HCT116 (cell line): ENCODE measurements at regions not wholly inside any gene's neighbourhood (a gene's known extent, or its start where the extent isn't known, plus 50 kb on each side); places are given as distances from the start of the nearest gene placed in this dataset.

Source experiments
- ATAC-seq: fragments of 200-7000 bp; cut with Tn5 transposase; 2 replicates; pipeline ENCODE4 v1.9.1; 2020; ENCODE audit warnings: mild to moderate bottlenecking, moderate library complexity
- BruUV-seq: library from RNA; stranded (reverse); fragments of 400-500 nt; replicated peaks from 2 replicates; lab custom pipeline; 2021; lab: Mats Ljungman, UMichigan
- CTCF ChIA-PET: fragments of 300-600 bp; sonication (Branson Sonifier 250); formaldehyde crosslinking; loops from one replicate; lab custom pipeline; 2021; ENCODE audit warnings: antibody characterized with exemption; lab: Charles Lee
- POLR2A ChIA-PET: fragments of 300-600, 350-600 bp; sonication (Branson Sonifier 250); formaldehyde crosslinking; loops from one replicate; lab custom pipeline; 2021; ENCODE audit warnings: antibody characterized with exemption; lab: Charles Lee
- RAD21 ChIA-PET, 2 experiments: fragments of 300-600 bp; sonication (Branson Sonifier 250); formaldehyde crosslinking; loops; one replicate each; lab custom pipeline; 2023; ENCODE audit warnings: low total read pairs in 2 of 2; ENCODE audit not compliant: uncharacterized antibody in 2 of 2, unreplicated experiment in 2 of 2, low non-redundant PET in 1 of 2; lab: Charles Lee
- DNase-seq: peaks from one replicate; pipeline ENCODE4 v3.0.0-alpha.2; 2010; ENCODE audit warnings: low read depth, low spot score
- H2AFZ ChIP-seq: fragments of 200-600 bp; shearing (Covaris generic), sonication (generic); 2 replicates; pipeline ENCODE4 v1.6.1; 2017; ENCODE audit warnings: low read depth, mixed run types, mixed read lengths, antibody characterized with exemption, low read length; ENCODE audit not compliant: poor library complexity, severe bottlenecking
- H3K27ac ChIP-seq: 2 replicates; pipeline ENCODE4 v1.5.1; 2012; ENCODE audit warnings: low read depth, low read length
- H3K27me3 ChIP-seq: fragments of 200-600 bp; sonication (generic); 2 replicates; pipeline ENCODE4 v1.6.1; 2016; ENCODE audit warnings: mixed run types, low read length, mixed read lengths; ENCODE audit not compliant: insufficient read depth
- H3K36me3 ChIP-seq, 2 experiments: fragments of 200-500 bp in 1 of 2; fragments of 200-600 bp in 1 of 2; sonication (Bioruptor generic) in 1 of 2; sonication (generic) in 1 of 2; 2 replicates each; pipeline versions ENCODE4 v1.5.1 to v1.6.1; 2014 to 2016; ENCODE audit warnings: low read length in 2 of 2, inconsistent platforms in 1 of 2, mixed read lengths in 1 of 2, mixed run types in 1 of 2; ENCODE audit not compliant: insufficient read depth in 2 of 2, control insufficient read depth in 1 of 2
- H3K4me1 ChIP-seq, 2 experiments: fragments of 200-600 bp in 1 of 2; sonication (generic) in 1 of 2; 2 replicates each; pipeline versions ENCODE4 v1.5.1 to v1.6.1; 2012 to 2017; ENCODE audit warnings: low read length in 2 of 2, inconsistent platforms in 1 of 2, mild to moderate bottlenecking in 1 of 2, mixed read lengths in 1 of 2, mixed run types in 1 of 2, moderate library complexity in 1 of 2; ENCODE audit not compliant: insufficient read depth in 2 of 2, control insufficient read depth in 1 of 2
- H3K4me2 ChIP-seq: fragments of 200-600 bp; sonication (generic); 2 replicates; pipeline ENCODE4 v1.6.1; 2017; ENCODE audit warnings: mixed run types, low read length, mixed read lengths
- H3K4me3 ChIP-seq, 2 experiments: fragments of 200-600 bp in 1 of 2; sonication (generic) in 1 of 2; replicated peaks in 1 of 2; 2 replicates each; pipeline ENCODE4 v1.5.1; 2011 to 2016; ENCODE audit warnings: low read length in 2 of 2, control low read depth in 1 of 2, low read depth in 1 of 2, mild to moderate bottlenecking in 1 of 2, mixed read lengths in 1 of 2, mixed run types in 1 of 2
- H3K79me2 ChIP-seq: fragments of 200-600 bp; sonication (generic); 2 replicates; pipeline ENCODE4 v1.6.1; 2017; ENCODE audit warnings: mild to moderate bottlenecking, mixed run types, low read length, moderate library complexity, mixed read lengths; ENCODE audit not compliant: insufficient read depth
- H3K9ac ChIP-seq: fragments of 200-600 bp; sonication (generic); 2 replicates; pipeline ENCODE4 v1.6.1; 2016; ENCODE audit warnings: low read length, mixed read lengths
- H3K9me2 ChIP-seq: fragments of 200-600 bp; sonication (generic), shearing (Covaris generic); 2 replicates; pipeline ENCODE4 v1.6.1; 2017; ENCODE audit warnings: mixed run types, mild to moderate bottlenecking, moderate library complexity; ENCODE audit not compliant: insufficient read depth
- H3K9me3 ChIP-seq, 2 experiments: fragments of 200-500 bp in 1 of 2; fragments of 200-600 bp in 1 of 2; sonication (Bioruptor generic) in 1 of 2; sonication (generic) in 1 of 2; 2 replicates each; pipeline ENCODE4 v1.6.1; 2014 to 2017; ENCODE audit warnings: low read length in 2 of 2, mixed read lengths in 2 of 2, inconsistent platforms in 1 of 2, low read depth in 1 of 2, mild to moderate bottlenecking in 1 of 2, mixed run types in 1 of 2, moderate library complexity in 1 of 2; ENCODE audit not compliant: control insufficient read depth in 1 of 2, insufficient read depth in 1 of 2
- H4K20me1 ChIP-seq: fragments of 200-600 bp; sonication (generic), shearing (Covaris generic); 2 replicates; pipeline ENCODE4 v1.6.1; 2017; ENCODE audit warnings: mixed run types, mild to moderate bottlenecking, moderate library complexity; ENCODE audit not compliant: insufficient read depth
- CBX3 ChIP-seq: IDR thresholded peaks from 2 replicates; pipeline ENCODE4 v1.6.1; 2012; ENCODE audit warnings: low read depth
- CEBPB ChIP-seq: IDR thresholded peaks from 2 replicates; pipeline ENCODE4 v1.6.1; 2012; ENCODE audit warnings: low read depth
- FOSL1 ChIP-seq: IDR thresholded peaks from 2 replicates; pipeline ENCODE4 v1.6.1; 2012; ENCODE audit warnings: low read depth
- JUND ChIP-seq: IDR thresholded peaks from 2 replicates; pipeline ENCODE4 v1.6.1; 2012
- MAX ChIP-seq: IDR thresholded peaks from 2 replicates; pipeline ENCODE4 v1.6.1; 2012
- intact Hi-C: fragments of 100-400 bp; cut with micrococcal nuclease; formaldehyde crosslinking; loops from 2 replicates; pipeline ENCODE4 v1.10.0; 2022
- TF ChIP-seq, protein P1 (sequence below): IDR thresholded peaks from 2 replicates; pipeline ENCODE4 v1.6.1; 2012; ENCODE audit warnings: low read depth

GRCh38 chr6:40125680-40126394 is 191.6 kb upstream of the MOCS1 start:
- no peaks in the 10 kb centered on the region for H4K20me1 ChIP-seq
- ChIA-PET CTCF (no interaction called here), POLR2A (no interaction called here), RAD21 (no interaction called here)
- TF ChIP-seq CBX3 (no peak), FOSL1 (no peak), JUND (no peak), MAX (no peak)
- H3K4me1 ChIP-seq = no peaks in the 10 kb centered on the region
- no peak overlapping the region for H3K4me2 ChIP-seq
- H3K9me3 ChIP-seq = no peaks in the 10 kb centered on the region
- no TSS peak for BruUV-seq
- no peaks in the 10 kb centered on the region for H3K79me2 ChIP-seq
- H3K27me3 ChIP-seq = no peaks in the 10 kb centered on the region
- H3K9ac ChIP-seq = no peak overlapping the region
- intact Hi-C loops = no loop called here
- no peaks in the 10 kb centered on the region for H3K9me2 ChIP-seq
- no peak overlapping the region for H3K4me3 ChIP-seq
- no peak overlapping the region for H2AFZ ChIP-seq
- H3K36me3 ChIP-seq = no peaks in the 10 kb centered on the region
- ATAC-seq (no peak), DNase-seq (no peak)
- no peak overlapping the region for H3K27ac ChIP-seq

GRCh38 chr6:40124924-40125323 is 190.7 kb upstream of the MOCS1 start:
- CTCF ChIA-PET = no interaction called here
- TF ChIP-seq MAX (no peak), CEBPB (no peak)
- TF ChIP-seq, protein P1, sequence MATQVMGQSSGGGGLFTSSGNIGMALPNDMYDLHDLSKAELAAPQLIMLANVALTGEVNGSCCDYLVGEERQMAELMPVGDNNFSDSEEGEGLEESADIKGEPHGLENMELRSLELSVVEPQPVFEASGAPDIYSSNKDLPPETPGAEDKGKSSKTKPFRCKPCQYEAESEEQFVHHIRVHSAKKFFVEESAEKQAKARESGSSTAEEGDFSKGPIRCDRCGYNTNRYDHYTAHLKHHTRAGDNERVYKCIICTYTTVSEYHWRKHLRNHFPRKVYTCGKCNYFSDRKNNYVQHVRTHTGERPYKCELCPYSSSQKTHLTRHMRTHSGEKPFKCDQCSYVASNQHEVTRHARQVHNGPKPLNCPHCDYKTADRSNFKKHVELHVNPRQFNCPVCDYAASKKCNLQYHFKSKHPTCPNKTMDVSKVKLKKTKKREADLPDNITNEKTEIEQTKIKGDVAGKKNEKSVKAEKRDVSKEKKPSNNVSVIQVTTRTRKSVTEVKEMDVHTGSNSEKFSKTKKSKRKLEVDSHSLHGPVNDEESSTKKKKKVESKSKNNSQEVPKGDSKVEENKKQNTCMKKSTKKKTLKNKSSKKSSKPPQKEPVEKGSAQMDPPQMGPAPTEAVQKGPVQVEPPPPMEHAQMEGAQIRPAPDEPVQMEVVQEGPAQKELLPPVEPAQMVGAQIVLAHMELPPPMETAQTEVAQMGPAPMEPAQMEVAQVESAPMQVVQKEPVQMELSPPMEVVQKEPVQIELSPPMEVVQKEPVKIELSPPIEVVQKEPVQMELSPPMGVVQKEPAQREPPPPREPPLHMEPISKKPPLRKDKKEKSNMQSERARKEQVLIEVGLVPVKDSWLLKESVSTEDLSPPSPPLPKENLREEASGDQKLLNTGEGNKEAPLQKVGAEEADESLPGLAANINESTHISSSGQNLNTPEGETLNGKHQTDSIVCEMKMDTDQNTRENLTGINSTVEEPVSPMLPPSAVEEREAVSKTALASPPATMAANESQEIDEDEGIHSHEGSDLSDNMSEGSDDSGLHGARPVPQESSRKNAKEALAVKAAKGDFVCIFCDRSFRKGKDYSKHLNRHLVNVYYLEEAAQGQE = no peak
- POLR2A ChIA-PET = no interaction called here
- ATAC-seq (no peak), DNase-seq (no peak)
- Histone ChIP-seq H2AFZ (no peak overlapping the region), H3K9me2 (no peaks in the 10 kb centered on the region), H4K20me1 (no peaks in the 10 kb centered on the region), H3K9me3 (no peaks in the 10 kb centered on the region), H3K27me3 (no peaks in the 10 kb centered on the region), H3K27ac (no peak overlapping the region), H3K36me3 (no peaks in the 10 kb centered on the region), H3K79me2 (no peaks in the 10 kb centered on the region), H3K4me3 (no peak overlapping the region), H3K4me2 (no peak overlapping the region), H3K9ac (no peak overlapping the region), H3K4me1 (no peaks in the 10 kb centered on the region)
- BruUV-seq = no TSS peak
- RAD21 ChIA-PET = no interaction called here
- intact Hi-C loops = no loop called here
